ENCODE measurements at regions not wholly inside any gene's neighbourhood (a gene's known extent, or its start where the extent isn't known, plus 50 kb on each side); places are given as distances from the start of the nearest gene placed in this dataset.
"Not testable (repeated sequence)": the region's sequence is repeated elsewhere in the genome, so short reads cannot be mapped to it uniquely, and the experiment has no call there.

DNA sequence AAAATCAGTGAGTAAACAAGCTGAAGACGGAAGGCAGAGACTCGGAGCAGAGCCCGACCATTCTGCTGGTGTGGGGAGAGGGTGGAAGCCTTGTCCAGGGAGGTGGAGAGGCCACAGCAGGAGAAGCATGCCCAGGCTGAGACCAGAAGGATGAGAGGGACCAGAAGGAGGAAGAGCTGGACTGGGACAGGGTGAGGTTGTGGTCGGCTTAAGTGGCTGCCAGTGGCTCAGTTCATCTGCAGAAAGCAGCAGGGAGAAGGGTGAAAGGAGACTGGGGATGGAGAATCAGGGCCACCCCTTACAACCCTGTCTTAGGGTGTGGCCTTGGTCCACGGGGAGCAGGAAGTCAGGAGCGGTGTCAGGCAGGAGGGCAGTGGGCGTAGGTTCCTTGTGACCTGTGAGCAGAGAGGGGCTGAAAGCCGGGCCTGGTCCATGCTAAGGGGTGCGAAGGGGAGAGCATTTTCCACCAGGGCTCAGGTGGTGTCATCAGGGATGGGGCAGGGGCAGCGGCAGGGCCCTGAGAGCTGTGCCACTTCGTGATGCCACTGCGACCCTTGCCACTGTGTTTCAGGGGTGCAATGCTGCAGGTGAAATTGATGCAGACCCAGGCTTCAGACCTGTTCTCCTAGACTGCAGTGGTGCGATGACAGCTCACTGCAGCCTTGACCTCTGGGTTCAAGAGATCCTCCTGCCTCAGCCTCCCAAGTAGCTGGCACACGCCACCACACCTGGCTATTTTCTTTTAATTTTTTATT is 81.1 kb downstream of the TTLL2 start:
- H3K9me3 ChIP-seq: no peaks in the 10 kb centered on the region
- intact Hi-C loops (cut with DNase I): no loop called here
- ATAC-seq (no peak), DNase-seq (no peak)
- H3K36me3 ChIP-seq: no peaks in the 10 kb centered on the region
- H3K4me3 ChIP-seq: no peak overlapping the region
- H3K27me3 ChIP-seq (ENCODE audit: low read depth): no peaks in the 10 kb centered on the region
- H3K27ac ChIP-seq: no peak overlapping the region
- no peaks in the 10 kb centered on the region for H3K4me1 ChIP-seq
- TF ChIP-seq, protein P1, sequence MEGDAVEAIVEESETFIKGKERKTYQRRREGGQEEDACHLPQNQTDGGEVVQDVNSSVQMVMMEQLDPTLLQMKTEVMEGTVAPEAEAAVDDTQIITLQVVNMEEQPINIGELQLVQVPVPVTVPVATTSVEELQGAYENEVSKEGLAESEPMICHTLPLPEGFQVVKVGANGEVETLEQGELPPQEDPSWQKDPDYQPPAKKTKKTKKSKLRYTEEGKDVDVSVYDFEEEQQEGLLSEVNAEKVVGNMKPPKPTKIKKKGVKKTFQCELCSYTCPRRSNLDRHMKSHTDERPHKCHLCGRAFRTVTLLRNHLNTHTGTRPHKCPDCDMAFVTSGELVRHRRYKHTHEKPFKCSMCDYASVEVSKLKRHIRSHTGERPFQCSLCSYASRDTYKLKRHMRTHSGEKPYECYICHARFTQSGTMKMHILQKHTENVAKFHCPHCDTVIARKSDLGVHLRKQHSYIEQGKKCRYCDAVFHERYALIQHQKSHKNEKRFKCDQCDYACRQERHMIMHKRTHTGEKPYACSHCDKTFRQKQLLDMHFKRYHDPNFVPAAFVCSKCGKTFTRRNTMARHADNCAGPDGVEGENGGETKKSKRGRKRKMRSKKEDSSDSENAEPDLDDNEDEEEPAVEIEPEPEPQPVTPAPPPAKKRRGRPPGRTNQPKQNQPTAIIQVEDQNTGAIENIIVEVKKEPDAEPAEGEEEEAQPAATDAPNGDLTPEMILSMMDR (IDR thresholded peaks at IDR 0.05): no peak

DNA sequence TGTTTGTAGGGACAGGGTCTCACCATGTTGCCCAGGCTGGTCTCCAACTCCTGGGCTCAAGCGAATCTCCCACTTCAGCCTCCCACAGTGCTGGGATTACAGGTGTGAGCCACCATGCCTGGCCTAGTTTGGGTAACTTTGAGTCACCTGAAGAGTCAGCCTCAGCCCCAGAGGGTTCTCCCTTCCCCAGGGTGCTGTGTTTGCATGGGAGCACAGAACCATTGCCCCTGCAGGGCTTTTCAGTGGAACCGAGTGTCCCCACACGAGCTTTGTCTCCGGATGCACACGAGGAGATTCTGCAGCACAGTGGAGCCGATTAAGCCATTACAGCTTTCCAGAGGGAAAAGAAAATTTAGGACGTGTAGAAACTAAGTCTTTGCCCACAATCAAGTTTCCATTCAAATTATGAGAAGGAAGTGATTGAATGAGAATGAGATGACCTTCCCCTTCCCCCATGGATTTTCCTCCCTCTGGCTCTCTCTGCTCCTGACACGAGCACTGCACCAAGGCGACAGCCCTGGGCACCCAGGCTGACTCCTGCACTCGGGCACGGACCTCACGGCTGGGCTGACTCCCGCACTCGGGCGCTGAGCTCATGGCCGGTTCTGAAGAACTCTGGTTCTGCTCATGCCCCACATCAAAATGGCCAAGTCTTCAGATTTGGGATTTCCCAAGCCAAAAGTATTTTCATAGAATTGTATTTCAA is 81.8 kb downstream of the TTLL2 start:
- DNase-seq, H3K9me3 ChIP-seq: not testable (repeated sequence)

DNA sequence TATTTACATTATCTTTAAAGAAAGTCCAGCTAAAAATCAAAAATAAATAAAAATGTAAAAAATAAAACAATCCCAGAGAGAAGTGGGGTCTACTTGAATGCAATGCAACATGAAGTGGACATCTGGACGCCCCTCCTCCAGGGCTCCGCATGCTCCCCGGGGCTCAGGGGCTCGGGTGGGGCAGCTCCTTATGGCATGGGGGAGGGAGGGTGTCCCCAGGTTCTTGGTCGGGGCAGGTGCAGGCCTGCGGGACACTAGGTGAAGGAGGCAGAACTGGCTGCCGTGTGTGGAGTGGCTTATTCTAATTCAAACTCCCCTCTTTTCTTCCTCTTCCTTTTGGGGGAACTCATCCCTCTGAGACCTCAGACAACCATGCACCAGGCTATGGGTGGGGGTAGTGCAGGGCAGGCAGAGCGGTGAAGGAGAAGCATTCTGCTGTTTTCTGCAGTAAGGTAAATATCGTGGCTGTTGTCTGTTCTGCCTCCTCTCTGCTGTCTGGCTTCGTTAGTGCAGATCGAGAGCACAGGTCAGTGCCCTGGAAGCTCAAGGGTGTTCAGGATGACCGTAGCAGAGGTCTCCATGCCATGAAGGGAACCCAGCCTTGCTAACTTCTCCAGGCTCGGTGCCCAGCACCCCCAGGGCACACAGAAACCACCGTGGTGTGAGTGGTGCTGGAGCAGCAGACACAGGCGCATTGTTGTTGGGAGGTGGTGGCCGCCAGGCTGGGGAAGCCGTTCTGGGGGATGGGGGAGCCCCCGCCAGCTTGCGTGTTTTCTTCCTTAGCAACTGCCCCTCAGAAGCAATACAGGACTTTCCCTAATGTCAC is 82.6 kb downstream of the TTLL2 start:
- intact Hi-C loops (cut with DNase I): no loop called here
- TF ChIP-seq, protein P1 (IDR thresholded peaks at IDR 0.05): no peak
- H3K4me3 ChIP-seq: no peak overlapping the region
- ATAC-seq (no peak), DNase-seq (no peak)
- H3K27me3 ChIP-seq (ENCODE audit: low read depth): no peaks in the 10 kb centered on the region
- H3K27ac ChIP-seq: no peak overlapping the region
- no peaks in the 10 kb centered on the region for H3K9me3 ChIP-seq
- no peaks in the 10 kb centered on the region for H3K36me3 ChIP-seq
- no peaks in the 10 kb centered on the region for H3K4me1 ChIP-seq

More for the DNA sequence above, 81.8 kb downstream of the TTLL2 start:
- ATAC-seq; H3K27ac ChIP-seq; H3K4me1 ChIP-seq; H3K27me3 ChIP-seq (ENCODE audit: low read depth); intact Hi-C loops (cut with DNase I); H3K4me3 ChIP-seq; H3K36me3 ChIP-seq: not testable (repeated sequence)

DNA sequence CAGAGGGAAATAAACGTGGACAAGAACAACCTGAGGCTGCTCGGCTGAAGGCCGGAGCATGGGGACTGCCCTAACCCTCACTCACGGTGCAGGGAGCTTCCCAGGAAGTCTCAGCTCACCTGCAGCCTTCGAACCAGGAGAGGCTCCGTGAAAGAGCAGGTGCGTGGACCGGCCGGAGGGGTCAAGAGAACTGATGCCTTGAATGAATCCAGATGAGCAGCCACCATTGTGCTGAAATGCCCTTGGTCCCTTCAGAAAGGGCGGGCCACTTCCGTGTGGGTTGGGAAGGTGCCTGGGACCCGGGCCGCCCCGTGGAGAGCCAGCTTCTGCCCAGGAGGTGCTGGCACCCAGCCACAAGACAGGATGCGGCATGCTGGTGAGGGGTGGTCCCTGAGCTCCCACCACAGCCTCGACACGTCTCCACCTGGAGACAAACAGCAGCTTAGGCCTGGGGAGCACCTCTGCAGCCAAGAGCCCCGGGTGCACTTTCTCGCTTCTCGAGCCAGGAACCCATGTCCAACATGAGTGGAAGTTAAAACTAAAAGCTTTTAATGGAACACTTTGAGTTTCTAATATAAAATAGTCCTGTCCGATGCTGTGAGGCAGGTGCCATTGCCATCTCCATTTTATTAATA is 83.5 kb downstream of the TTLL2 start:
- Histone ChIP-seq H3K27me3 (ENCODE audit: low read depth) (no peaks in the 10 kb centered on the region), H3K36me3 (no peaks in the 10 kb centered on the region), H3K4me1 (no peaks in the 10 kb centered on the region), H3K4me3 (no peak overlapping the region), H3K27ac (no peak overlapping the region), H3K9me3 (no peaks in the 10 kb centered on the region)
- ATAC-seq: no peak
- TF ChIP-seq, protein P1 (IDR thresholded peaks at IDR 0.05): no peak
- intact Hi-C loops (cut with DNase I): no loop called here
- no peak for DNase-seq

DNA sequence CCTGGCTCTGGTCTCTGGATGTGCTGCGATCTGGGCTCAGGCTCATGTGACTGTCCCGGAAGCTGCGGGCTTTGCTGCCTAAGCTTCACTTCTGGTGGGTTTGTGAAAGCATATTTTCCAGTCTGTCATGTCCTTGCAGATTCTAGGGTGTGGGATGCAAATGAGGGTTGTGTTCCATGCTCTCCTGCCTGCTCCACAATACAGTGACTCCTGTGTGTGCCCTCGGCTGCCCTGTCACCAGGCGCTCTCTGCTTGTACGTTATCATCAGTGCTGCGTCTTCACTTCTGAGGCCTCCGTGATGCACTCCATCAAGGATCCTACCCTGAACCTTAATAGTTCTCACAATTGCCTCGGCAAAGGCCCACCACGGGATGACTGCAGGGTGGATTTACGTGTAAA is 84.2 kb downstream of the TTLL2 start:
- DNase-seq (no peak), ATAC-seq (no peak)
- no peaks in the 10 kb centered on the region for H3K27me3 ChIP-seq (ENCODE audit: low read depth)
- TF ChIP-seq, protein P1 (IDR thresholded peaks at IDR 0.05): no peak
- intact Hi-C loops (cut with DNase I): no loop called here
- H3K4me3 ChIP-seq: no peak overlapping the region
- H3K4me1 ChIP-seq: no peaks in the 10 kb centered on the region
- no peaks in the 10 kb centered on the region for H3K9me3 ChIP-seq
- H3K36me3 ChIP-seq: no peaks in the 10 kb centered on the region
- H3K27ac ChIP-seq: no peak overlapping the region
